SJSA1 (cell line): ENCODE measurements at regions not wholly inside any gene's neighbourhood (a gene's known extent, or its start where the extent isn't known, plus 50 kb on each side); places are given as distances from the start of the nearest gene placed in this dataset.

ENCODE experiments used
- DNase-seq, 2 experiments: peaks; one replicate each; pipeline ENCODE4 v3.0.0-alpha.2; 2015 to 2020; ENCODE audit warnings: low spot score in 2 of 2, low read depth in 1 of 2
- H3K27ac ChIP-seq: fragments of 250-450 bp; sonication (Bioruptor Pico); 2 replicates; pipeline ENCODE4 v1.5.1; 2020; ENCODE audit warnings: mild to moderate bottlenecking, moderate library complexity
- H3K27me3 ChIP-seq: fragments of 250-450 bp; sonication (Bioruptor Pico); replicated peaks from 2 replicates; pipeline ENCODE4 v1.5.1; 2020; ENCODE audit warnings: mild to moderate bottlenecking, moderate library complexity
- H3K36me3 ChIP-seq: fragments of 250-450 bp; sonication (Bioruptor Pico); 2 replicates; pipeline ENCODE4 v1.5.1; 2020; ENCODE audit warnings: mild to moderate bottlenecking
- H3K4me1 ChIP-seq: fragments of 250-450 bp; sonication (Bioruptor Pico); replicated peaks from 2 replicates; pipeline ENCODE4 v1.6.1; 2021; ENCODE audit warnings: mild to moderate bottlenecking
- H3K4me3 ChIP-seq: fragments of 250-450 bp; sonication (Bioruptor Pico); 2 replicates; pipeline ENCODE4 v1.5.1; 2020; ENCODE audit warnings: mild to moderate bottlenecking
- H3K9me3 ChIP-seq: fragments of 250-450 bp; sonication (Bioruptor Pico); replicated peaks from 2 replicates; pipeline ENCODE4 v1.5.1; 2020; ENCODE audit warnings: mild to moderate bottlenecking

DNA sequence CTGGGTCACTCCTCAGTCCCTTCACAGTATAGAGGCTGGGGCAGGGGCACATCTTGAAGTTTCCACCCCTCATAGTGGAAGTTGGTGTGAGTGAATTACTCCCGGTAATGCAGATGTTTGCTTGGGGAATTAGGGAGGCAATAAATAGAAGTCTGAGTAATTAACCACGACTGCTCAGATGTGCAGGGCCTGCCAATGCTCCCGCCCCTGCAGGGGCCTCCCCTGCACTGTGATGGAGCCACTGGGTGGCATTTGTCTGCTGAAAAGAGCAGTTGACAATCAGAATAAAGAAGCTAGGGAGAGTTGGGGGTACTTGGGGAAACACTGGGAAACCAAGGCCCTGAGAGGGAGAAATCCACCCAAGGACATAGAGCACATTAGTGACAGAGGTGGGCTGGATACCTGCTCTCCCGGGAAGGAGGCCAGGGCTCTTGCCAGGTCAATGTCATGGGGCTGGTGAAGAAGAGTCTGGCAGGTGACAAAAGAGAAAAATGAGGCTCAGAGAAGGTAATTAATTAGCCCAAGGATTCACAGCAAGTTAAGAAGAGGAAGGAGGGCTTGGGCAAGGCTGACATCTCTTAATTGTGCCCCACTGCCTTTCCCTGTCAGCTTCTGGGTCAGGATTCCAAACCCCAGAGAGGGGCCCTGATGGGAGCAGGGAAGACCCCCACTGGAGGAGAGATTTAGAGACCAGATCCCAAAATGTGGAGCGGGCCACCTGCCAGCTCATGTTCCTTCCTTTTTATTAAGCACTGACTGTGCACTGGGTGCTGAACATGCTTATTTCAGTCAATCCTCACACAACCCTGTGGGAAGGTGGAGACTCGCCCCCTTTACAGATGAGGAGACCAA is 436.2 kb downstream of the MATN1 start:
- Histone ChIP-seq H3K27ac (no peak overlapping the region), H3K4me1 (no peaks in the 10 kb centered on the region), H3K36me3 (no peaks in the 10 kb centered on the region), H3K27me3 (0 out of 2 replicates have a peak, but pooled peaks cover 4% of the 10 kb centered on the region), H3K9me3 (no peaks in the 10 kb centered on the region), H3K4me3 (no peak overlapping the region)
- DNase-seq: peak in 1 of 2 experiments; percentile 30

DNA sequence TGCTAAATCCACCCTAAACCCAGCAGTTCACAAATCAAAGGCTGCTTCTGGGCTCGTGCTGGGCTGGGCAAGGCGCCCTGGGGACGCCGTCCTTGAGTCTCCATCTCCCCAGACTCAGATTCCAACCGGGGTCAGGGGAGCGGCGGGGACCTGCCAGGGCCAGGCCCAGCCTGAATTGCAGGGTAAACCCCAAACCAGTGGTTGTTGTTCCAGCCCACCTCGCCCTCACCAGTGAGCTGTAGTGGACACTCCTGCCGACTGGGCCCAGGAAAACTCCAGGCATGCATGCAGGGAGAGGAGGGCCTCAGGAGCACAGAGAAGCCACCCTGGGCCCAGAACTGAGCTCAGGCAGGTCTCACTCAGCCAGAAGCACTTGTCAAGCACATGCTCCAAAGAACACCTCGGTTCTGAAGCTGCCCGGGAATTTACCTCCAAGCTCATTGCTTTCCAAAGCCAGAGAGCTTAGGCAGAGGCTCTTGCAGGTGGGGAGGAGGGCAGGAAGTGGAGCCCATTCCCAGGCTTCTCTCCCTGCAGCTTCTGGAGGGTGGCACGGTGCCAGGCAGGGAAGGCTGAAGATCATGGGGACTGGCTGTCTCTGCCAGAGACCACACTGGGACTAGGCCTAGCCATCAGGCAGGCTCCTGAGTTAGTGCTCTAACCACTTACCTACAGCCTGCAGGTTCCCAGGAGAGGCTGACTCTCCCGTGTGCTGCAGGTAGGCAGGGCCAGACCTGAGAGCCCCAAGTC is 437.0 kb downstream of the MATN1 start:
- H3K36me3 ChIP-seq: no peaks in the 10 kb centered on the region
- H3K4me3 ChIP-seq: no peak overlapping the region
- H3K9me3 ChIP-seq: no peaks in the 10 kb centered on the region
- H3K4me1 ChIP-seq: no peaks in the 10 kb centered on the region
- 0 out of 2 replicates have a peak, but pooled peaks cover 2% of the 10 kb centered on the region for H3K27me3 ChIP-seq
- DNase-seq: peak in 1 of 2 experiments; percentile 33
- no peak overlapping the region for H3K27ac ChIP-seq

GRCh38 chr1:30285501-30285932 is 437.9 kb downstream of the MATN1 start:
- Histone ChIP-seq H3K27ac (no peak overlapping the region), H3K36me3 (no peaks in the 10 kb centered on the region), H3K4me1 (no peaks in the 10 kb centered on the region), H3K27me3 (0 out of 2 replicates have a peak, but pooled peaks cover 3% of the 10 kb centered on the region), H3K4me3 (no peak overlapping the region), H3K9me3 (no peaks in the 10 kb centered on the region)
- peak in 1 of 2 experiments; percentile 26 for DNase-seq

DNA sequence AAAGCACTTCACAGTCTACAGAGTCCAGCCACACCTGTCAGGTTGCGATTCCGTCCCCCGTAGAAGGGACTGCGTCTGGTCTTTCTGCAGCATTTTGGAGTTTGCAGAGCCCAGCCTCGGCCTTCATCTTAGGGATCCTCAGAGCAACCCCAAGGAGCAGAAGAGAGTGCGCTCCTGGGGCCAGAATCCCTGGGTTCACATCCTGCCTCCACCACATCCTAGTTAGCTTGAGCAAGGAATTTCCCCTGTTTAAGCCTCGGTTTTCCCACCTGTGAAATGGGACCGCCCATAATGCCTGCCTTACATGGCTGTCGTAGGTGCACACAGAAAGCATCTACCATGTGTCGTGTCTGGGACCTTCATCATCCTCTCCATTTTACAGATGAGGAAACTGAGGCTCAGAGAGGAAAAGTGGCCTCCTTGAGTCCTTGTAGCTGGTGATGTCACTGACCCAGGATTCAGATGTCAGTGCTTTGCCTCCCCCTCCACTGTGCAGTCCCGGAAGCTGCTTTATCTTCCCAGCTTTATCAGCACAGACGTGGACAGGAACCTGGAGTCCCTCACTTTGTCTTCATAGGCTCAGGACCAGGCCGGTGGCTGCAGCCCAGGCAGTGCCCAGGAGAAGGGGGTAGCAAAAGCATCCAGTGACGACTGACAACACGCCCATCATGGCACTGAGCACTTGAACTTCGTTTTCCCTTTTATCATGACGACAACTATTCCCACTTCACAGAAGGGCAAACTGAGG is 438.5 kb downstream of the MATN1 start:
- Histone ChIP-seq H3K9me3 (no peaks in the 10 kb centered on the region), H3K27ac (no peak overlapping the region), H3K4me3 (no peak overlapping the region), H3K27me3 (0 out of 2 replicates have a peak, but pooled peaks cover 3% of the 10 kb centered on the region), H3K36me3 (no peaks in the 10 kb centered on the region), H3K4me1 (no peaks in the 10 kb centered on the region)
- peak in 1 of 2 experiments; percentile 25 for DNase-seq

GRCh38 chr1:30284226-30284625 is 439.2 kb downstream of the MATN1 start:
- no peaks in the 10 kb centered on the region for H3K4me1 ChIP-seq
- H3K27me3 ChIP-seq: 0 out of 2 replicates have a peak, but pooled peaks cover 3% of the 10 kb centered on the region
- H3K36me3 ChIP-seq: no peaks in the 10 kb centered on the region
- H3K27ac ChIP-seq: no peak overlapping the region
- H3K9me3 ChIP-seq: no peaks in the 10 kb centered on the region
- DNase-seq: no peak
- no peak overlapping the region for H3K4me3 ChIP-seq

DNA sequence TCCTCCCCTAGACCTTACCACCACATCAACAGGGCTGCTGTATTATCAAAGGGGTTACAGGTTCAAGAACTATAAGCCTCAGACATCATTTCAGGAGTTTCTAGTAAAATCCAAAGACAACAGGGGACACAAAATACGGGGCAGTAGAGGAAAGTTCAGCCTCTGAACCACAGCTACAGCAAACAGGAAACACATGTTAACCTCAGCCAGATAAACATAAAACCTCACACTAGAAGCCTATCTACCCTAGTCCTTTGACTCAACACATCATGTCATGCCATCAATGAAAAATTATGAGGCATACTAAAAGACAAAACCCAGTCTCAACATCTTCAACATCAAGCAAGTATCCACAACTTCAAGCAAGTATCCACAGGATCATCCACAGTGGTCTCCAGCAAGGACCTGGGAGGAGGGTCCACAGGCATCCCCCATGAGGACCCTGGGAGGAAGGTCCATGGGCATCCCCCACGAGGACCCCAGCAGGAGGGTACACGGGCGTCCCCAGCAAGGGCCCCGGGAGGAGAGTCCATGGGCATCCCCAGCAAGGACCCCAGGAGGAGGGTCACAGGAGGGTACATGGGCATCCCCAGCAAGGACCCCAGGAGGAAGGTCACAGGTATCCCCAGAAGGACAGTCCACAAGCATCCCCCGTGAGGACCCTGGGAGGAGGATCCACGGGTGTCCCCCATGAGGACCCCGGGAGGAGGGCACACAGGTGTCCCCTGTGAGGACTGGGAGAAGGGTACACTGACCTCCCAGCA is 440.0 kb downstream of the MATN1 start:
- no peaks in the 10 kb centered on the region for H3K36me3 ChIP-seq
- no peak overlapping the region for H3K27ac ChIP-seq
- no peak overlapping the region for H3K4me3 ChIP-seq
- no peaks in the 10 kb centered on the region for H3K4me1 ChIP-seq
- H3K9me3 ChIP-seq: no peaks in the 10 kb centered on the region
- peak in 1 of 2 experiments; percentile 26 for DNase-seq
- 0 out of 2 replicates have a peak, but pooled peaks cover 3% of the 10 kb centered on the region for H3K27me3 ChIP-seq

DNA sequence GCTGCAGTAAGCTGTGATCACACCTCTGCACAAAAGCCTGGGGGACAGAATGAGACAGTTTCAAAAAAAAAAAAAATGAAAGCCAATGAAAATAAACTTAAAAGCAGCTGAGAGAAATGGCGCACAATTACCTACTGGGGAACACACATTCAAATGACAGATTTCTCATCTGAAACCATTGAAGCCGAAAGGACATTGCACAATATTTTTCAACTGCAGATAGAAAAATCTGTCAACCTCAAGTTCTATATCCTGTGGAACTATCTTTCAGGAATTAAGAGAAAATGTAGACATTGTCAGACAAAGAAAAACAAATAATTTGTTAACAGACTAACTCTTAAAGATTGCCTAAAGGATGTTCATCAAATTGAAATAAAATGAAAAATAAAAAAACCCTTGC is 442.8 kb downstream of the MATN1 start:
- H3K9me3 ChIP-seq: no peaks in the 10 kb centered on the region

DNA sequence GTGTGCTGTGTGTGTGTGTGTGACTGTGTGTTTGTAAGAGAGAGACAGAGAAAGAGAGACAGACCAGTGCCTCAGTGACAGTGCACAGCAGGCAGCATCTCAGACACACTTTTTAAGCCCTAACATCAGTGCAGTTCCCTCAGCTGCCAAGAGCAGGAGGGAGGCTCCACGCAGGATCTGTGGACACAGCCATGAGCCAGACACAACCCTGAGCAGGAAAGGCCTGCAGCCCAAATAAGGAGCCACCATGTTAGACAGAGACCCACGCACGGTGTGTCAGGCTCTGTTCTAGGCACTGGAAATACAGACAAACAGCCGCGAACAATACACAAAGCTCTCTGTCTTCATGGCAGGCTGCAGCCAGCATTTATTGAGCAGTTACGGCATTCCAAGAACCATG is 445.5 kb downstream of the MATN1 start:
- Histone ChIP-seq H3K27me3 (0 out of 2 replicates have a peak, but pooled peaks cover 3% of the 10 kb centered on the region), H3K9me3 (no peaks in the 10 kb centered on the region), H3K4me1 (no peaks in the 10 kb centered on the region), H3K4me3 (no peak overlapping the region), H3K36me3 (no peaks in the 10 kb centered on the region), H3K27ac (no peak overlapping the region)
- no peak for DNase-seq

More for the DNA sequence above, 442.8 kb downstream of the MATN1 start:
- H3K4me3 ChIP-seq: no peak overlapping the region
- no peaks in the 10 kb centered on the region for H3K4me1 ChIP-seq
- DNase-seq: no peak
- no peaks in the 10 kb centered on the region for H3K36me3 ChIP-seq
- H3K27ac ChIP-seq: no peak overlapping the region
- H3K27me3 ChIP-seq: 0 out of 2 replicates have a peak, but pooled peaks cover 3% of the 10 kb centered on the region

- H3K4me1 ChIP-seq: no peaks in the 10 kb centered on the region
- H3K36me3 ChIP-seq: no peaks in the 10 kb centered on the region
- no peak overlapping the region for H3K4me3 ChIP-seq
- 0 out of 2 replicates have a peak, but pooled peaks cover 3% of the 10 kb centered on the region for H3K27me3 ChIP-seq
- H3K27ac ChIP-seq: no peak overlapping the region
- H3K9me3 ChIP-seq: no peaks in the 10 kb centered on the region
- DNase-seq: peak in 1 of 2 experiments; percentile 31
Observed at GRCh38 chr1:30277415-30277814, 446.0 kb downstream of the MATN1 start.

DNA sequence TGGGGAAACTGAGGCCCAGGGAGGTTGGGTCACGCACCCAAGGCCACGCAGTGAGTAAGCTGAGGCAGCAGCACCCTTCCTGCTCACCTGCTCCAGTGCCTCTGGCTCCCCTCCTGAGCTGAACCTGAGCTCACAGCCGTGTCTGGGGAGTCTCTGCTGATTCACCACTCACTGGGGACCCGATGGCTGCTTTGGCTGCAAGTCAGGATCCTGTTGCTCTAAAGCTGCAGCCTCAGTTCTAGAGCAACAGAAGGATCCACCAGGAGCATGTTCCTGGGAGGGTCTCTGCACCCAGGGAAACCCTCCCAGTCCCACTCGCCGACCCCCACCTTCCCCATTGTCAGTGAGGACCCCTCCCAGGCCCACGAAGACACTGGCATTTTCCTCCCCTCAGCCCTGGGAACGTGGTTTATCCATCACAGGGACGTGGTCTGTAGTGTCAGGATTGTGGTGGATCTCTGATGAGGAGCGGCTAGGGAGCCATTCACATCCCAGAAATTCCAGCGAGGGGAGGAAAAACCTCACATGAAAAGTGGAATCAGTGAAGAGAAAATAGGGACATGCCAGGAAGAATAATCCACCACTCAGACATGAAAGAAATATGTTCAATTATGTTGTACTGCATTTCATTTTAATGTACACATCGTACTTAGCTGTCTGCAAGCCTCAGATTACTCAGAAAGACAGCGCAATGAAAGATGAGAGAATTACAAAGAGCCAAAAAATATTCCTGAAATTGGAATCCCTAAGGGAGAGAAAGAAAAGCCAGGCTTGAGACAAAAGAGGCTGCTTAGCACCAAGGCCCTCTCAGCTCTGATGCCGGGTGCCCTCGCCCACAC is 447.2 kb downstream of the MATN1 start:
- 0 out of 2 replicates have a peak, but pooled peaks cover 3% of the 10 kb centered on the region for H3K27me3 ChIP-seq
- DNase-seq: peak in 1 of 2 experiments; percentile 26
- H3K9me3 ChIP-seq: no peaks in the 10 kb centered on the region
- no peaks in the 10 kb centered on the region for H3K4me1 ChIP-seq
- no peak overlapping the region for H3K4me3 ChIP-seq
- no peaks in the 10 kb centered on the region for H3K36me3 ChIP-seq
- no peak overlapping the region for H3K27ac ChIP-seq

GRCh38 chr1:30274976-30275621 is 448.3 kb downstream of the MATN1 start:
- Histone ChIP-seq H3K9me3 (no peaks in the 10 kb centered on the region), H3K4me3 (no peak overlapping the region), H3K36me3 (no peaks in the 10 kb centered on the region), H3K27ac (no peak overlapping the region), H3K4me1 (no peaks in the 10 kb centered on the region), H3K27me3 (no peaks in the 10 kb centered on the region)
- DNase-seq: peak in 1 of 2 experiments; percentile 32
